HCT116 (cell line): ENCODE measurements at regions not wholly inside any gene's neighbourhood (a gene's known extent, or its start where the extent isn't known, plus 50 kb on each side); places are given as distances from the start of the nearest gene placed in this dataset.

Experiments used
- CEBPB ChIP-seq: IDR thresholded peaks from 2 replicates; pipeline ENCODE4 v1.6.1; 2012; ENCODE audit warnings: low read depth
- JUND ChIP-seq: IDR thresholded peaks from 2 replicates; pipeline ENCODE4 v1.6.1; 2012
- POLR2A ChIP-seq: IDR thresholded peaks from 2 replicates; pipeline ENCODE4 v1.7.0; 2011; ENCODE audit warnings: borderline replicate concordance; ENCODE audit not compliant: insufficient read depth, insufficient read length; ENCODE audit errors: extremely low read depth
- REST ChIP-seq: IDR thresholded peaks from 2 replicates; pipeline ENCODE4 v1.6.1; 2012; ENCODE audit warnings: low read depth
- YY1 ChIP-seq: IDR thresholded peaks from 2 replicates; pipeline ENCODE4 v1.6.1; 2011; ENCODE audit warnings: low read length, low read depth, moderate library complexity, mild to moderate bottlenecking; ENCODE audit not compliant: insufficient replicate concordance; ENCODE audit errors: extremely low read depth
- TF ChIP-seq, protein P1 (sequence below), 3 experiments: fragments of 200-600 bp in 1 of 3; sonication (generic) in 1 of 3; IDR thresholded peaks in 2 of 3; conservative IDR thresholded peaks in 1 of 3; 2 replicates each; pipeline ENCODE4 v1.5.1; 2012 to 2017; ENCODE audit warnings: low read depth in 2 of 3, low read length in 2 of 3, antibody characterized with exemption in 1 of 3, borderline replicate concordance in 1 of 3, control low read depth in 1 of 3, mild to moderate bottlenecking in 1 of 3, mixed read lengths in 1 of 3, mixed run types in 1 of 3, moderate library complexity in 1 of 3; ENCODE audit not compliant: insufficient read depth in 1 of 3
- TF ChIP-seq, protein P2 (sequence below): IDR thresholded peaks from 2 replicates; pipeline ENCODE4 v1.6.1; 2012

- TF ChIP-seq, protein P1, sequence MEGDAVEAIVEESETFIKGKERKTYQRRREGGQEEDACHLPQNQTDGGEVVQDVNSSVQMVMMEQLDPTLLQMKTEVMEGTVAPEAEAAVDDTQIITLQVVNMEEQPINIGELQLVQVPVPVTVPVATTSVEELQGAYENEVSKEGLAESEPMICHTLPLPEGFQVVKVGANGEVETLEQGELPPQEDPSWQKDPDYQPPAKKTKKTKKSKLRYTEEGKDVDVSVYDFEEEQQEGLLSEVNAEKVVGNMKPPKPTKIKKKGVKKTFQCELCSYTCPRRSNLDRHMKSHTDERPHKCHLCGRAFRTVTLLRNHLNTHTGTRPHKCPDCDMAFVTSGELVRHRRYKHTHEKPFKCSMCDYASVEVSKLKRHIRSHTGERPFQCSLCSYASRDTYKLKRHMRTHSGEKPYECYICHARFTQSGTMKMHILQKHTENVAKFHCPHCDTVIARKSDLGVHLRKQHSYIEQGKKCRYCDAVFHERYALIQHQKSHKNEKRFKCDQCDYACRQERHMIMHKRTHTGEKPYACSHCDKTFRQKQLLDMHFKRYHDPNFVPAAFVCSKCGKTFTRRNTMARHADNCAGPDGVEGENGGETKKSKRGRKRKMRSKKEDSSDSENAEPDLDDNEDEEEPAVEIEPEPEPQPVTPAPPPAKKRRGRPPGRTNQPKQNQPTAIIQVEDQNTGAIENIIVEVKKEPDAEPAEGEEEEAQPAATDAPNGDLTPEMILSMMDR (IDR thresholded peaks at IDR 0.05 in 2 of 3, conservative IDR thresholded peaks at IDR 0.05 in 1 of 3; ENCODE audit: borderline replicate concordance in 1 of 3, insufficient read depth in 1 of 3, low read depth in 2 of 3, low read length in 2 of 3), result no peak
- no peak for TF ChIP-seq CEBPB
- no peak for TF ChIP-seq YY1
- no peak for TF ChIP-seq POLR2A
- no peak for TF ChIP-seq JUND
- TF ChIP-seq, protein P2, sequence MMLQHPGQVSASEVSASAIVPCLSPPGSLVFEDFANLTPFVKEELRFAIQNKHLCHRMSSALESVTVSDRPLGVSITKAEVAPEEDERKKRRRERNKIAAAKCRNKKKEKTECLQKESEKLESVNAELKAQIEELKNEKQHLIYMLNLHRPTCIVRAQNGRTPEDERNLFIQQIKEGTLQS, result no peak
- no peak for TF ChIP-seq REST
Observed at GRCh38 chr3:130293247-130293646, 52.2 kb upstream of the COL6A5 start.
